ENCODE measurements at regions not wholly inside any gene's neighbourhood (a gene's known extent, or its start where the extent isn't known, plus 50 kb on each side); places are given as distances from the start of the nearest gene placed in this dataset.

DNA sequence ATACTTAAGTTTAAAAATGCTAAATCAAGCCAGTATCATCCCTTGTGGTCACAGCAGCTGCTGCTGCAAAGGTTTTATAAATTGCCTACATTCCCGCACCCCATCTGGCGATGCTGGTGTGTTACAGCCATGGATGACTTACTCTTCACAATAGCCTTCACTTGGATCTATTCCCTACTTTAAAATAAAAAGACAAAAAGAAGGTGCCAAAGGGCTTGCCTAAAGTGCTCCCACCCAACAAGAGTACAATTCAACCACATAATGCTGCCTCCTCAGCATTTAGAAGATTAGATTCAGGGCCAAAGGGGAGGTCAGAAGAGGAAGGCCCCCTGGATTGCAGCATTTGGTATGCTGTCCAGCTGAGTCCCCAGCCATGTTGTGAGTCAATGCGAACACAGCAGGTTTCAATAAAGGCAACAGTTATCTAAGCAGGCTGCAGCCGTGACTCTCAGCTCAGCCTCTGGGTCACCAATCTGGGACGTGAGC lies 176.1 kb downstream of the DAD1 start:
- DNase-seq: no peak

DNA sequence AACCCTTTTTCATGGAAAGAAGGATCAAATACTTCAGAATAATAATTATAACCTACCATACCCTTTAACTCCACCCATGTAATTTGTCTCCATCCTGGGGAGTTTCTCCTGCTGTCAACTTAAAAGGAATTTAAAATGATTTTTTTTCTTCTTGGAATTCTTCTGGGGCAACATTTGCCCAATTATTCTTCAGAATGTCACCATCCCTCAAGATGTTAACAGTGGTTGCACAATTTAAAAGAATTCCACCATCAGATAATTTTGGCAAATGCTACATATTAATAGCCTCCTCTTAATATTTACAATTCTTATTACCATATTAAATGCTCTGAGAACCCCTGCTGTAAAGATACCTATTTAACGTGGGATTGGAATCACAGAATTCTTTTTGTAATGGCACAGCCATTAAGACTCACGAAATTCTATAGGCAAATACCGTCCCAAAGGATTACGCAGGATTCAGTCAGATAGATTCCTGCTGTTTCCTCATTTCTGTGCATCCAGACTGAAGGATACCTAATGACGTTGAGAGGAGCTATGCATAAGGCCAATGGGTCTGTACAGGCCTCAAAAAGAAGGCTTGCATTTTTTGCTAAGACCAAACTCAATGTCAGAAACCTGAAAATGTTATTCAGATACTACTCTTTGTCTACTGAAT lies 177.5 kb downstream of the DAD1 start:
- no peak for DNase-seq

DNA sequence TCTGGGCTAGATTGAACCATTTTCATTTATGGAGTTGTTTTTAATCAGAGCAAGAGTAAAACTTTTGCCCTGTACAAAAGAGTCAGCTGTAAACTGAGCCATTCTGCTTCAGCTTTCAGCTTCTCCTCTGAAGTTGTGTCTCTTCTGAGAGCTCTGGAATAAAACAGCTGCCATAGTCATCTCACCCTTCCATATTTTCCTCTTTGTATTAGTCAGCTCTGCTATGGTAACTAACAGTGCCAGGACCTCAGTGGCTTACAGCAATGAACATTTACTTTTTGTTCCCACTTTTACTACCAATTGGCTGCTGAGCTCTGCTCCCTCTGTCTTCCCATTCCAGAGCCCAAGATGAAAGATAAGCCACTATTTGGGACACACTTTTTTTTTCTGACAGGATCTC lies 178.5 kb downstream of the DAD1 start:
- no peak for DNase-seq

DNA sequence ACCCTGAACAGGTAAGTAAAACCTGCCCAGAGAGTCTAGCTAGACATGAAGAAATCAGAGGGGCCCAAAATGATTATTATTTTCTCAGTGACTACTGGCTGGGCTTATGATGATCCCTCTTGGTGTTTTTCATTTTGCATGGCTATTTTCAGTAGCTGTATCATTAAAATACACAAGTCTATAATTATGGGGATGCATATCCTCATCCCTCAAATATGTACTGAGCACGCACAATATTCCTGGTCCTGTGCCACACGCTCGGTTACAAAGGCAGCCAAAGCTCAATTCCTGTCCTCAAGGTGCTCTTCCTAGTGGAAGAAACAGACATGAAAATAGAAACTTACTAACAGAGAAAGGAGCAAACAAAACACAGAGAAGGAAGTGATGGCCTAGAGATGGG lies 180.0 kb downstream of the DAD1 start:
- no peak for DNase-seq

DNA sequence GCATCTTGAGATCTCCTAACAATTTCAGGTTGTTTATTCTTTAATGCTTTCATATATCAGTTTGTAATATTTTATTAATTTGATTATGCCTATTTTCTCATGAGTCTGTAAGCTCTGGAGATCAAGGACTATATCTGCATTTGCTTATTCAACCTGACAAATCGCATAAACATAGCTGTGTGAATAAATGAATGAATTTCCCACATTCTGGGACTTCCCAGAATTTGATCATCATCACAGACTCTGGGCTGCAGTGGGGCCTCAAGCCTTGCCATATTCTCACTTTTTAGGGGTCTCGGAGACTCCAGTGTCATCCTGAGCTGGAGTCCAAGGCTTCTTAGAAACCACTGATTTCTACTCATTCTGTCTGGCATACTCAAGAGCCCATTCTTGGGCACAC lies 180.5 kb downstream of the DAD1 start:
- DNase-seq: no peak

DNA sequence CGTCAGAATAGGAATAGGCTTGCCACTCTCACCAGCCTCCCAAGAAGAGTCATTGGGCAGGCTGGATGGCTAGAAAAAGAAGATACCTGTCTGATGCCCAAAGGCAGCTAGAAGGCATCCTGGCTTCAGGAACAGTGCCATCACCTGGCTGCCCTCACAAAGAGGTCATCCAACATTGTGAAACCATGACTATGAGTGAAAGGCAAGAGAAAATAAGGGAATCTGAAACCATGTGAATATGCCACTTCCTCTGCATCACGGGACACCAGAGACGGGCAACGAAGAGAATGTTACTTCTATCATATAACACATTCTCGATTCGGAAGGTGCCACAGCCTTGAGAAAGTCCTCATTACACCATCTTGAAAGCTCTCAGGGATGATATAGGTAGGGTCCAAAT lies 182.0 kb downstream of the DAD1 start:
- no peak for DNase-seq

DNA sequence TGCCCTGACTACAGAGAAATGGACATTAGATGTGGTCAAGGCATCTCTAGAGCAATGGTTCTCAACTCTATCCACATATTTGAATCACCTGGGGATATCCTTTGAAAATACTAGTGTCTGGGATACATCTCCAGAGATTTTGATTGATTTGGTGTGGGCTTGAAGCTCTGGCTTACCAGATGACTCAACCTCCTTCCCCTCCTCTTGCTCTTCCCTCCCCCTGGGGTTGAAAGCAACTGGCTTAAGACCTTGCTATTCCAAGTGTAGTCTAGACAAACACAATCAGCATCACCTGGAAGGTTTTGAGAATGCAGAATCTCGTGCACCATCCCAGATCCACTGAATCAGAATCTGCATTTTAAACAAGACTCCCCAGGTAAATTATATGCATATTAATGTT lies 183.8 kb downstream of the DAD1 start:
- DNase-seq: no peak

DNA sequence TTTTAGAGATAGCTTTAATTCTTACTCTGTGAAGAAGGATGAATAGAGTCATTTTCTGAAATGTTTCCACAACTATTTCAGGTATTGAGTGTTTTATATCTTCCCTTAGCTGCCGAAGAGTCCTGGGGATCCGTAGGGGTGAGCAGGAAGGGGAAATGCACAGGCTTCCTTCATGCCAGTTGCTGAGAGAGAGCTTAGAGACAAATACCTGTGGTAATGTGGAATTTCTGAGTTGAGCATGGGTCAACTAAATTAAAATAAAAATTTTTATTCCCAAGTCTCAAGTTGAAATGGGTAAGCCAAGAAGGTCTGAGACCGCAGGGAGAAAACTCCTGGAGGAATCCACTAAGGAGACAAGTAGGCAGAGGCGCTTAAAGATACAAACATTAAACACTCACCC lies 185.7 kb downstream of the DAD1 start:
- no peak for DNase-seq

DNA sequence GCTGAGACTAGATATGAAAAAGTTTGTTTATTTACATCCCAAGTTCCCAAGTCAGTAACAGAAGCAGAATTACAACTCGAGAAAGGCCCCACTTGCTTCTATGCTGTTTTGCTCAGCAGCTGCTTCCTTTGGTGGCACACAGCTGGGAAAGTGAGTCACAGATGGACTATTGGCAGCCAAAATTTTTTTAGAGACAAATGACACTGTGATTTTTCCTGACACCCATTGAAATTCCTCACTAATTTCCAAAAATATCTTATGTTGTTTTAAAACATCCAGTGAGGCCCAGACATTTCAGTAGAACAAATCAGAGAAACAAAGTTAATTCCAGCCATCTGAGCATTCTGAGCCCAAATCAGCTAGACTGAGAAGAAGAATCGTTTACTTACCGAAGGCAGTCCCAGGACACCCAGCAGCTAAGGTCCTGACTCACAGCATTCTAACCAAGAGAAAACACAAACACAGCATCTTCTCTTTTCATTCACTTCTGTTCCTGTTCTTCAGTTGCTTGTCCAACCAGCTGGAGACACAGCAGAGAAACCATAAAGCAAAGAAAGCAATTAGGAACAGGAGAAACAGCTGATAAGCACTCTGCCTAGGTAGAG lies 188.3 kb downstream of the DAD1 start:
- DNase-seq: no peak

DNA sequence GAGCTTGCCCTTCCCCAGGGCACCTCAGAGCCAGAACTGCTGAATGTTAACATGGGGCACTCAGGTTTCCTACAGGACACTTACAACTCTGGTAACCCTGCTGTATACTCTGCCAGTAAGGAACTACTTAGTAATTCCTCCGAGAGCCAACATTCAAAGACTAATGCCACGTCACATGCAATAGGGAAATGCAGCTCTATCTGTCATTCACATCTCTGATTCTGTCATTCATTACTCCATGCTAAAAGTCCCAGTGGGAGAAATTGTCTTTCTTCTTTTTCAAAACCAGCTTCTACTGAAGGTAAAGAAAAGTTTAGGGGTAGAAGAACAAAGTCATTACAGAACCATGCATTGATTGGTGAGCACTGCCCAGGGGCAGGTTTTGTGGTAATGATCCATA lies 189.2 kb downstream of the DAD1 start:
- DNase-seq: no peak

DNA sequence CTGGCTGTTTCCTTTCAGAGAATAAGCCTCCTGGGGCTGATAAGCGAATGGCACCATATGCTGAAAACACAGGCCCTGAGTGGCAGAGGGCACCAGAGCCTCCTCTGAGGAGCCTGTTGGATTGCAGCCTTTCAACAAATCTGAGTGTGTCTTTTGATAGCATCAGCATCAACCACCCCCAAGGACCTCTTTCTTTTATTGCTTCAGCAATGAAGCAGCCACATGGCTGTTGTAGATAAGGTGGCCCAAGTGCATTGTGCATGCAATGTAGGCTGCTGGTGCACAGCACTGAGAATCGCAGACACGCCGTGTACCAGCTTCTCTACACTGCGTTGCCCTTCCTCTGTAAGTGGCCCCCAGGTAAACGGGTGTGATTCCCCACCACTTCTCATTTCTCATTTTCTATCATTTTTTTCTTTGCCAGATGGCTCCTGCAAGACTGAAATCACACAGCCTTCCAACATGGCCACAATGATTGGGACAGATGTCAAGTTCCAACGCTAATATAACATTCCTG lies 191.7 kb downstream of the DAD1 start:
- DNase-seq: peak; percentile 63

DNA sequence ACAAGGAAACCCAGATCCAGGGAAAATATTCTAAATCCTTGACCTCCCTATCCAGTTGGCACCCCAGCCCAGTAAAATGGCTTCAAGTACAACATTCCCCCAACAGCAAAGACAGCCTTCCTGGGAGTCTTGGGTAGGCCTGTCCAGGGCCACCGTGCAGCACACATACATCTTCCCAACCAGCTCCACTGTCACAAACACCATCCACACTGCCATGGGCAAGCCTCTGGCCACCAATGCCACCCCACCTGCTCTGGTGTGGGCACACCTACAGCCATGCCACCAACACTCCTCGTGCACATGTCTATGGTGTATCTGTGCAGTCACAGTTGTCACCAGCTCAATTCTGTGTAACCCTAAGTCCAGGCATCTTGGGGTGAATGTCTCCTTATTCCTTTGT lies 193.2 kb downstream of the DAD1 start:
- no peak for DNase-seq

DNA sequence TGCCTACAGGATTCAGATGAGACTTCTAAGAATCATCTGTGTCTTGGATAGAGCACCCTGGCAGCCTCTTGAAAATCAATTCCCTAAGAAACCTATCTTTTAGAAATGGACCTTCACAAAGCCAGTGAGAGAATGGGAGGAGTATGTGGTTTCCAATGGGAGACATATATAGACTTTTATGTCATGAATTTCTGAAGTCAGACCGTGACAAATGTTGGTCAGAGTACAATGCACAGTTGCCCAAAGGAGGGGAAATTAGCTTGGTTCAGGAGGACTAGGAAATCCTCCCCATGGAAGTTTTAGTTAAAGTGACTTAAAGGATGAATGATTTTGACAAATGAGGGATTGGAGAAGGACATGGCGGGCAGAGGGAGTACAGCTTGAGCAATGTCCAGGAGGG lies 194.4 kb downstream of the DAD1 start:
- no peak for DNase-seq

DNA sequence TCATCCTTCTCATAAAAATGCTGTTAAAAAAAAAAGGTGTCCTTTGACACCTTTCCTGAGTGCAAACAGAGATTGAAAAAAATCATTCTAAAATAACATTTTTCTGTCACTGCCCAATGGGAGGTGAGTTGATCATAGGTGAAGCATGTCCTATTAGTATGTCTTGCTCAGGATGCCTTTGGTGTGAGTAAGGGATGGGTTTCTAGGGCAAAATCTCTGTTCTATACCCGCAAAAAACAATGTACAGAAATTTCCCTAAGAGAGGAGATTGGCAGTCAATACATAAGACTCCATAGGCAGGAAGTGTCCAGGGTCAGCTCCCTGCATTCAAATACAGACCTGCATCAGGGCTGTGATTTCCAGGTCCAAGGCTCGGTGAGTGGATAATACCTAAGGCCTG lies 195.2 kb downstream of the DAD1 start:
- DNase-seq: no peak

DNA sequence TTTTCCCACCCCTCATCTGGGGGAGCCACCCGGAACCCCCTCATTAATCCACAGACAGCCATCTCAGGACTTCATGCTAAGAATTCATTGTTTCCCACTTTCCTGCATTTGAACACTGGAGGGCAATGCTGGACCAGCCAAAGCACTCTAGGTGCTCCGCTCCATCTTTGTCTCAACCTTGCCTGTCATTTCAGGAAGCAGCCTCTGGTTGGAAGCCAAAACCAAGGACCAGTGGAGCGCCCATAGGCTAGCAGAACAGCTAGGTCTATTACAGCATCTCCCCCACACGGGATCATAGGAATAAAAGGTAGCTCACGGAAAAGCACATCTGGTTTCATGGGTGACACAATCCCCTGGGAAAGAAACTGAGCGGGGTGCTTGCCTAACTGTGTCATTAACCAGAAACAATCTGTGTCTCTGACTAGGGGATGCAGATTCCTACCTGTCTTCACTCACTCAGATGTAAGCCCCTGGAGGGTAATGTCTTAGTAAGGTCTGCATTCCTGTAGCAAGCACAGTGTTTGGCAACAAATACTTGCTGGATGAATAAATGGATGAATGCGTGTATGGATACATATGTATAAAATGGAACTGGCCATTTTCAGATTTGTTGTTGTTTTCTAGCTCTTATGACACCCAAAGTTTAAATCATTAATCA lies 197.0 kb downstream of the DAD1 start:
- DNase-seq: peak; percentile 87

DNA sequence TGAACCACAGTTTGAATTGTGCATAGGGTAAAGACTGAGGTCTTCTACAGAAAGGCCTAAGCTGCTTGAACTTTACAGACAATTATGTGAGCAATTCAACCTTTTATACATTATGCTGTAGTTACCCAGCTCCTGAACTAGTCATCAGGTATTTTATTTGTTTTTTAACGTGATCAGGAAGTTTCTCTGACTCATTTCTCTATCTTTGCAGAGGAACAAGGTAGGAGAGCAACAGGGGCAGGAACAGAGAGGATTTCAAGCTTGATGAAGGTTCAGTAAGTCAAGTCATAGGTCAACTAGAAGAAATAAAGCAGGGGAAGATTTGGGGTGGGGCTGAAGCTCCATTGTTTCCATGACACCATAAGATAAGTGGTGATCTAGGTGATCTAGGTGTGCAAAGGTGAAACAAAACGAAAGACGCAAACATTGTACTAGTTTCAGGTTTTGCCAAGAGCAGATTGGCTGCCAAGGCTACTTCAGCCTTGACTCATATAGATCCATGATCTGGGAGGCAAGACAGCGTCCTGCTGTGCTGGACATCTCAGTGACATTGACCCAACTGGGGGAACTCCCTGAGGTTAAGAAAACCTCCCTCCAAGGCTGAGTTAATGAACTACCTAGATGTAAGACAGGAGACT lies 198.1 kb downstream of the DAD1 start:
- no peak for DNase-seq

DNA sequence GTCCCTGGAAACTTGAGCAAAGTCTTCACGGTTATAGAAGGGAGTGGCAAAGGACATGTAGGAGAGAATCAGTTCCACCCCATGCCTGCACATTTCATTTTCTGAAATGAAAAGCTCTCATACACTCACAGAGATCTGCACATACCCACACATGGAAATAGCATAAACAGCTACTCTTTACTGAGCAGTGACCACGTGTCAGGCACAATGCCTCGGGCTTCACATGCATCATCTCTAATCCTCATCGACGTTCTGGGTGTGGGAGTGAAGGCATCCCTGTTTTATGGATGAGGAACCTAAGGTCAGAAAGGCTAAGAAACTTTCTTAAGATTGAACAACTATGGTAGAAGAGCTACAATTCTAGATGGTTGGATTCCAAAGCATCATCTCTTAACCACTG lies 198.8 kb downstream of the DAD1 start:
- DNase-seq: no peak

DNA sequence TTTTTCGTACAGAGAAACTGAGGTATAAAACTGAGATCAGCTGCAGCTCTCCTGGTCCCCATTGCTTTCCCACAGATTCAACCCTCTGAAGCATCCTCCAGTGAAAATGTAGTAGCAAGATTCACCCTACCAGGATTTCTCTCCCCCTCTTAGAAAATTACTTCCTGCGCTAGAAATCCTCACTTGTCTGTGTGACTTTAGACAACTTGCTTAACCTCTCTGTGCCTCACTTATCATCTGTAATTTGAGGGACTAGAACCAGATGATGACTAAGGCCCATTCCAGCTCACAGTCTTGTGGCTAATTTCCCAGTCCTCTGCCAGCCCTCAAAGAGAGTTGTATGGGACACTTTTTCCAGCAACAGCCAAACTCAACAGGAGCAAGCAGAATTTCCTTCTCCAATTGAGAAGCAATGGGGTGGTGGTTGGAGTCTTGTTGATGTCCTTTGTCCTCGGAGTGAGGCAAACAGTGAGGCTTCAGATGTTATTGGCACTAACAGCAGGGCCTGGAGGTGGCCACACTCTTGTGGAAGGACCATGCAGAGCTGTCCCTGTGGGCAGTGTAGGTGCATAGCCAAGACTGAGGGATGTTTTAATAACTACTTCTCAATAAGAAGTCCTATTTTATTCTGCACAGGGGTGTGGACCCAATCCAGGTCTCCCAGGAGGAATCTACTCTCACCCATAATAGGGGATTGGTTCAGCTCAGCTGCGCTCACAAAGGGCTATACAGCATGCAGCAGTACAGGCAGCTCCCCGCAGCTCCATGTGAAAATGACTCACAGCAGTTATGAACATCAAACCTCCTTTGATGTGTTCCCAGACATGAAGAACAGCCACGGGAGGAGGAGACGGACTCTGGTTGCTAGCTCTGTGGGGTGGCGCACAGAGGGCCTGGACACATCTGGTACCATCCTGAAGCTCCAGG lies 200.1 kb downstream of the DAD1 start:
- DNase-seq: no peak

DNA sequence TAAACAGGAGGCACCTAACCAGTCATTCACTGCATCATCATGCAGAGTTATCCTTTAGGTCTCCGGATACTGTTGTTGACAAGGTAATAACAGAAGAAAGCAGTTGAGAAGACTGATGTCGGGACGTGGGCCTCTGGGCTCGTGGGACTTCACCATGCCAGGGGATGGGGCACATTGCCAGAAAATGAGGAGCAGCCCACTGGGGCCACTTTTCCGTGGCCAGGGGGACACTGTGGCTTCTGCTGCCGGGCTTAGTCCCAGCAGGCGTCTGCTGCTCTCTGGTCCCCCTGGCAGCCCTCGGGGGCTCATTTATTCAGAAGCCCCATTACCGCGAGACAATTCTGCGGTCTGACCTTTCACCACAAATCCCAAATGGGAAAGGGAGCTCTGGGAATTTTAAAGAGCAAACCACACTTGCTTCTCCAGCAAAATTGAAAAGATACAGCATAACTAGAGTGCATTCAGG lies 201.2 kb downstream of the DAD1 start:
- DNase-seq: no peak

DNA sequence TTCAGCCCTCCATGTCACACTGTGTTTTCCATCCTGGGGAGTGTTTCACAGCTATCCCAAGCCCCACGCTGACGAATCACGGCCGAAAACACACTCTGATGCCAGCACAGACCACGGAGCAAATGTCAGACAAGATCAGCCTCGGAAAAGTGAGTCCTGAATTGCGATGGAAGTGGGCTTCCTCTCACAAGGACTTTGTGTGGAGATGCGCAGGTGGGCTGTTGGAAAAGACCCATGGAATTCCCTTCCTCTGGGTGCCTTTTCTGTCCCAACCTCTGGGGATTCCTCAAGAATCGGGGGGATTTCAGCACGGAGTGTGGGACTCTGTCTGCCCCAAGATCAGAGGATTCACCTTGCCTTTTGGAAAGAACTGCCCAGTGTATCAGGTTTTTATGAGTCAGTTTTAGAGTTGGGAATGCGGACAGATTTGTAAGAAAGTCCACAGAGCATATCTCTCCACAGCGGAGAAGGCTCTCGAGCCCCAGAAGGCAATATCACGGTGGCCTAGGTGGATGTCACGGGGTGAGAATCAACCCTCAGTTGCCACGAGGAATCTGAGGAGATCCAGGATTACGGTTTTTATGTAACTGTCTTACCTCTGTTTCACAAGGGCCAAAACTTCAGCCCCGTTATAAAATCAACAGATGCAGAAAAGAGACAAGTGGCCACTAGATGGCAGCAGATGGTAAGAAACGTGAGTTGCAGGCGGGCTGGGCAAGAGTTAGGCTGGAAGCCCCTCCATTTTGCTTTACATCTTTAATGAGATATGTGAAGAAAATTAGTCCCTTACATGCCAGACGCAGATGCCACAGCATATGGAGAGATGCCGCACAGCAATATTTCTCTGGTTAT lies 201.9 kb downstream of the DAD1 start:
- DNase-seq: peak; percentile 86

DNA sequence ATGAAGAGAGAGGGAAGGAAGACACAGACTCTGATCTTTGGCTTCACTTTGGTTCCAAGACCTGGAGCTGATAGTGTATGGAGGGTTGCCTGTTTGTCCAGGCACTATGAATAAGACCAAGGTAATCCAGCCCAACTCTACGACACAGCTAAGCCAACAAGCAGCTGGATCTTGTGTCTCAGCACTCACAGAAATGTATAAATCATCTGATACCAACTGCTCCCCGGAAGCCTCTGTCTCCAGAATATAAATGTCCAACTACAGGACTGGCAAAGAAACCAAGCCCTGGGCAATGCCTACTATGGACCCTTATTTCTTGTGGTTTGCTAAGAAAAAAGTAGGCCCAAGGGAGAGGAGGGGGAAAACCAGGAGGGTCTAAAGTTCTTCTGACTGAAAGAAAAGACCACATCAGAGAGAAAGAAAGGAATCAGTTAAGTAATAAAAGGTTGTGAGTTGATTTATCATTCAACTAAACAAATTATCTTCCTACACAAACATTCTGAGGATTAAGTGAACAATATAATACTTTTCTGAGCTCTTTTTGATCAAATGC lies 204.0 kb downstream of the DAD1 start:
- DNase-seq: no peak

Data from hematopoietic multipotent progenitor cell treated with erythropoietin and hydrocortisone succinate and interleukin-3 and kit ligand, for 8 days (in vitro differentiated cells).